ENCODE measurements at regions not wholly inside any gene's neighbourhood (a gene's known extent, or its start where the extent isn't known, plus 50 kb on each side); places are given as distances from the start of the nearest gene placed in this dataset.

DNA sequence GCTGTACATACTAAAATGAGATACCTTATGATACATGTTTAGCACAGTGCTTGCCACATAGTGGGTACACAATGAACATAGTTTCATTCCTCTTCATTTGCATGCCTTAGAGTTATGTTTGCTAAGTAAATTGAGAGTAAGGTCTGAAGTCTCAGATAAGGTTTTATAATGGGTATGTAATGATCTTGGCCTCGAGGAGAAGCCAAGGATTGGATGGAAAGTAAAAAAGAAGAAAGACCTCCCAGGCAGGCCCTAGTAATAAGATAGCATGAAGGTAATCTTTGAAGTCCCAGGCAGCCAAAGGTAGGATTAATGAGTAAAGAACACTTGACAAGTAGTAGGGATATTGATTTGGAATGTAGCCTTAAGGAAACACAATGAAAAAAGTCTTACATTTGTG lies 55.8 kb upstream of the TSPAN7 start:
- Histone ChIP-seq H3K4me3 (no peak overlapping the region), H3F3A (replicated peaks; ENCODE audit: low read depth) (no peaks in the 10 kb centered on the region), H3K4me2 (no peak overlapping the region), H3K27me3 (ENCODE audit: insufficient read depth) (no peaks in the 10 kb centered on the region), H2AFZ (no peak overlapping the region), H3K79me2 (replicated peaks; ENCODE audit: insufficient read depth) (no peaks in the 10 kb centered on the region), H3K4me1 (ENCODE audit: insufficient read depth) (no peaks in the 10 kb centered on the region), H3K9me2 (ENCODE audit: insufficient read depth) (no peaks in the 10 kb centered on the region), H4K20me1 (replicated peaks; ENCODE audit: insufficient read depth) (no peaks in the 10 kb centered on the region), H3K36me3 (ENCODE audit: insufficient read depth) (no peaks in the 10 kb centered on the region), H3K27ac (ENCODE audit: low read depth) (no peak overlapping the region)
- no peak overlapping the region for H3K27ac Mint-ChIP-seq
- H3K36me3 Mint-ChIP-seq (ENCODE audit: low read depth) = no peaks in the 10 kb centered on the region
- H3K4me3 Mint-ChIP-seq = no peak overlapping the region
- ATAC-seq = no peak
- no peaks in the 10 kb centered on the region; the same call in 2 of the 3 replicates for H3K4me1 Mint-ChIP-seq
- no peak for DNase-seq (ENCODE audit: low spot score)
- H3K9me3 Mint-ChIP-seq = no peaks in the 10 kb centered on the region
- TF ChIP-seq, protein P1, sequence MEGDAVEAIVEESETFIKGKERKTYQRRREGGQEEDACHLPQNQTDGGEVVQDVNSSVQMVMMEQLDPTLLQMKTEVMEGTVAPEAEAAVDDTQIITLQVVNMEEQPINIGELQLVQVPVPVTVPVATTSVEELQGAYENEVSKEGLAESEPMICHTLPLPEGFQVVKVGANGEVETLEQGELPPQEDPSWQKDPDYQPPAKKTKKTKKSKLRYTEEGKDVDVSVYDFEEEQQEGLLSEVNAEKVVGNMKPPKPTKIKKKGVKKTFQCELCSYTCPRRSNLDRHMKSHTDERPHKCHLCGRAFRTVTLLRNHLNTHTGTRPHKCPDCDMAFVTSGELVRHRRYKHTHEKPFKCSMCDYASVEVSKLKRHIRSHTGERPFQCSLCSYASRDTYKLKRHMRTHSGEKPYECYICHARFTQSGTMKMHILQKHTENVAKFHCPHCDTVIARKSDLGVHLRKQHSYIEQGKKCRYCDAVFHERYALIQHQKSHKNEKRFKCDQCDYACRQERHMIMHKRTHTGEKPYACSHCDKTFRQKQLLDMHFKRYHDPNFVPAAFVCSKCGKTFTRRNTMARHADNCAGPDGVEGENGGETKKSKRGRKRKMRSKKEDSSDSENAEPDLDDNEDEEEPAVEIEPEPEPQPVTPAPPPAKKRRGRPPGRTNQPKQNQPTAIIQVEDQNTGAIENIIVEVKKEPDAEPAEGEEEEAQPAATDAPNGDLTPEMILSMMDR (conservative IDR thresholded peaks at IDR 0.05; ENCODE audit: low read depth in 2 of 2) = no peak
- TF ChIP-seq CREB1 (CRISPR knock-in tag; IDR thresholded peaks at IDR 0.05; ENCODE audit: low read depth) = no peak
- TF ChIP-seq, protein P2, sequence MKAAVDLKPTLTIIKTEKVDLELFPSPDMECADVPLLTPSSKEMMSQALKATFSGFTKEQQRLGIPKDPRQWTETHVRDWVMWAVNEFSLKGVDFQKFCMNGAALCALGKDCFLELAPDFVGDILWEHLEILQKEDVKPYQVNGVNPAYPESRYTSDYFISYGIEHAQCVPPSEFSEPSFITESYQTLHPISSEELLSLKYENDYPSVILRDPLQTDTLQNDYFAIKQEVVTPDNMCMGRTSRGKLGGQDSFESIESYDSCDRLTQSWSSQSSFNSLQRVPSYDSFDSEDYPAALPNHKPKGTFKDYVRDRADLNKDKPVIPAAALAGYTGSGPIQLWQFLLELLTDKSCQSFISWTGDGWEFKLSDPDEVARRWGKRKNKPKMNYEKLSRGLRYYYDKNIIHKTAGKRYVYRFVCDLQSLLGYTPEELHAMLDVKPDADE (IDR thresholded peaks at IDR 0.05) = no peak
- no peak for TF ChIP-seq EZH2phosphoT487 (IDR thresholded peaks at IDR 0.05; ENCODE audit: unreplicated experiment)
- TF ChIP-seq JUNB (IDR thresholded peaks at IDR 0.05; ENCODE audit: unreplicated experiment) = no peak
- no peak for TF ChIP-seq NANOG (IDR thresholded peaks at IDR 0.05; ENCODE audit: borderline replicate concordance)
- no peak for TF ChIP-seq ZNF331 (CRISPR knock-in tag; IDR thresholded peaks at IDR 0.05; ENCODE audit: low read depth)
- no peak for TF ChIP-seq STAT1 (IDR thresholded peaks at IDR 0.05; ENCODE audit: unreplicated experiment)
- no peaks in the 10 kb centered on the region for H3K27me3 Mint-ChIP-seq (ENCODE audit: insufficient read depth, low read depth, poor library complexity)

Measured in GM23338 (cell line).